ENCODE measurements at regions not wholly inside any gene's neighbourhood (a gene's known extent, or its start where the extent isn't known, plus 50 kb on each side); places are given as distances from the start of the nearest gene placed in this dataset.
A peak's percentile ranks its signal among the peaks of the same experiment; 100 is the strongest.

GRCh38 chr2:18380321-18380720 is 180.1 kb downstream of the RDH14 start:
- Histone ChIP-seq H3K4me3 (ENCODE audit: control insufficient read depth in 1 of 7, extremely low read depth in 1 of 7, insufficient read depth in 4 of 7, low read depth in 2 of 7, low read length in 6 of 7) (no peak overlapping the region), H3K36me3 (ENCODE audit: control insufficient read depth in 4 of 4, insufficient read depth in 4 of 4, low read length in 3 of 4) (no peaks in the 10 kb centered on the region), H3K27me3 (replicated peaks in 2 of 5; ENCODE audit: control insufficient read depth in 4 of 5, insufficient read depth in 5 of 5, low read length in 4 of 5) (peaks cover 0 to 21% (median 7%) of the 10 kb centered on the region in 5 experiments), H3K9me3 (ENCODE audit: control extremely low read depth in 1 of 5, control insufficient read depth in 4 of 5, insufficient read depth in 2 of 5, low read depth in 1 of 5, low read length in 4 of 5) (no peaks in the 10 kb centered on the region), H3K4me1 (ENCODE audit: control extremely low read depth in 1 of 4, control insufficient read depth in 4 of 4, insufficient read depth in 4 of 4, low read length in 3 of 4) (no peaks in the 10 kb centered on the region), H3K27ac (ENCODE audit: insufficient read depth in 1 of 2, low read depth in 1 of 2, low read length in 2 of 2, poor library complexity in 1 of 2, severe bottlenecking in 2 of 2) (no peak overlapping the region)
- 50% methylated on average over 1 of the region's 3 CpGs for WGBS (ENCODE audit: insufficient coverage)
- no peak for DNase-seq
- ChIA-PET CTCF (interaction anchor here (0.8 kb wide), 1 partner anchor 11 kb away, joined by 3 read pairs; no protein-coding TSS in a partner anchor), POLR2A (no interaction called here)

- CTCF ChIA-PET = interaction anchor here (0.8 kb wide), 1 partner anchor 12 kb away, joined by 3 read pairs; no protein-coding TSS in a partner anchor
- Histone ChIP-seq H3K4me1 (ENCODE audit: control extremely low read depth in 1 of 4, control insufficient read depth in 4 of 4, insufficient read depth in 4 of 4, low read length in 3 of 4) (no peaks in the 10 kb centered on the region), H3K36me3 (ENCODE audit: control insufficient read depth in 4 of 4, insufficient read depth in 4 of 4, low read length in 3 of 4) (no peaks in the 10 kb centered on the region), H3K27me3 (replicated peaks in 2 of 5; ENCODE audit: control insufficient read depth in 4 of 5, insufficient read depth in 5 of 5, low read length in 4 of 5) (peaks cover 0 to 21% (median 7%) of the 10 kb centered on the region in 5 experiments), H3K9me3 (ENCODE audit: control extremely low read depth in 1 of 5, control insufficient read depth in 4 of 5, insufficient read depth in 2 of 5, low read depth in 1 of 5, low read length in 4 of 5) (no peaks in the 10 kb centered on the region), H3K27ac (ENCODE audit: insufficient read depth in 1 of 2, low read depth in 1 of 2, low read length in 2 of 2, poor library complexity in 1 of 2, severe bottlenecking in 2 of 2) (no peak overlapping the region), H3K4me3 (ENCODE audit: control insufficient read depth in 1 of 7, extremely low read depth in 1 of 7, insufficient read depth in 4 of 7, low read depth in 2 of 7, low read length in 6 of 7) (no peak overlapping the region)
- WGBS (ENCODE audit: insufficient coverage) = 75% methylated on average over 7 of the region's 7 CpGs
- no peak for DNase-seq
- POLR2A ChIA-PET = no interaction called here
These were observed 180.6 kb downstream of the RDH14 start for GRCh38 chr2:18379870-18380269.

- DNase-seq = peak; percentile 23 to 51 (median 49)
- no peak overlapping the region for H3K27ac ChIP-seq (ENCODE audit: insufficient read depth in 1 of 2, low read depth in 1 of 2, low read length in 2 of 2, poor library complexity in 1 of 2, severe bottlenecking in 2 of 2)
These were observed 182.3 kb downstream of the RDH14 start for GRCh38 chr2:18378020-18378653.

GRCh38 chr2:18376936-18377335 is 183.5 kb downstream of the RDH14 start:
- Histone ChIP-seq H3K27me3 (replicated peaks in 2 of 5; ENCODE audit: control insufficient read depth in 4 of 5, insufficient read depth in 5 of 5, low read length in 4 of 5) (peaks cover 0 to 23% (median 4%) of the 10 kb centered on the region in 5 experiments), H3K9me3 (ENCODE audit: control extremely low read depth in 1 of 5, control insufficient read depth in 4 of 5, insufficient read depth in 2 of 5, low read depth in 1 of 5, low read length in 4 of 5) (no peaks in the 10 kb centered on the region), H3K4me3 (ENCODE audit: control insufficient read depth in 1 of 7, extremely low read depth in 1 of 7, insufficient read depth in 4 of 7, low read depth in 2 of 7, low read length in 6 of 7) (no peak overlapping the region), H3K36me3 (ENCODE audit: control insufficient read depth in 4 of 4, insufficient read depth in 4 of 4, low read length in 3 of 4) (no peaks in the 10 kb centered on the region), H3K27ac (ENCODE audit: insufficient read depth in 1 of 2, low read depth in 1 of 2, low read length in 2 of 2, poor library complexity in 1 of 2, severe bottlenecking in 2 of 2) (no peak overlapping the region), H3K4me1 (ENCODE audit: control extremely low read depth in 1 of 4, control insufficient read depth in 4 of 4, insufficient read depth in 4 of 4, low read length in 3 of 4) (no peaks in the 10 kb centered on the region)
- WGBS (ENCODE audit: insufficient coverage) = 100% methylated on average over 1 of the region's 4 CpGs
- ChIA-PET CTCF (interaction anchor here (1.8 kb wide), 1 partner anchor 525 kb away, joined by 5 read pairs; no protein-coding TSS in a partner anchor), POLR2A (no interaction called here)
- DNase-seq = no peak

More at GRCh38 chr2:18378020-18378653, 182.3 kb downstream of the RDH14 start:
- H3K36me3 ChIP-seq (ENCODE audit: control insufficient read depth in 4 of 4, insufficient read depth in 4 of 4, low read length in 3 of 4) = no peaks in the 10 kb centered on the region
- ChIA-PET POLR2A (no interaction called here), CTCF (interaction anchor here (0.7 to 2.2 kb wide), 5 partner anchors 9 to 528 kb away, joined by 3 to 7 read pairs (median 4); no protein-coding TSS in a partner anchor)
- H3K27me3 ChIP-seq (replicated peaks in 2 of 5; ENCODE audit: control insufficient read depth in 4 of 5, insufficient read depth in 5 of 5, low read length in 4 of 5) = peaks cover 0 to 21% (median 7%) of the 10 kb centered on the region in 5 experiments
- H3K4me3 ChIP-seq (ENCODE audit: control insufficient read depth in 1 of 7, extremely low read depth in 1 of 7, insufficient read depth in 4 of 7, low read depth in 2 of 7, low read length in 6 of 7) = no peak overlapping the region
- no peaks in the 10 kb centered on the region for H3K4me1 ChIP-seq (ENCODE audit: control extremely low read depth in 1 of 4, control insufficient read depth in 4 of 4, insufficient read depth in 4 of 4, low read length in 3 of 4)
- H3K9me3 ChIP-seq (ENCODE audit: control extremely low read depth in 1 of 5, control insufficient read depth in 4 of 5, insufficient read depth in 2 of 5, low read depth in 1 of 5, low read length in 4 of 5) = no peaks in the 10 kb centered on the region
- WGBS (ENCODE audit: insufficient coverage) = 8% methylated on average over 2 of the region's 4 CpGs

GRCh38 chr2:18373664-18374063 is 186.8 kb downstream of the RDH14 start:
- H3K27ac ChIP-seq (ENCODE audit: insufficient read depth in 1 of 2, low read depth in 1 of 2, low read length in 2 of 2, poor library complexity in 1 of 2, severe bottlenecking in 2 of 2) = no peak overlapping the region
- ChIA-PET CTCF (interaction anchor here (1.2 kb wide), 1 partner anchor 20 kb away, joined by 3 read pairs; no protein-coding TSS in a partner anchor), POLR2A (no interaction called here)
- WGBS (ENCODE audit: insufficient coverage) = 70% methylated on average over 2 of the region's 2 CpGs
- peaks cover 0 to 5% (median 0%) of the 10 kb centered on the region in 5 experiments for H3K27me3 ChIP-seq (replicated peaks in 2 of 5; ENCODE audit: control insufficient read depth in 4 of 5, insufficient read depth in 5 of 5, low read length in 4 of 5)
- DNase-seq = no peak
- H3K4me1 ChIP-seq (ENCODE audit: control extremely low read depth in 1 of 4, control insufficient read depth in 4 of 4, insufficient read depth in 4 of 4, low read length in 3 of 4) = no peaks in the 10 kb centered on the region
- no peaks in the 10 kb centered on the region for H3K9me3 ChIP-seq (ENCODE audit: control extremely low read depth in 1 of 5, control insufficient read depth in 4 of 5, insufficient read depth in 2 of 5, low read depth in 1 of 5, low read length in 4 of 5)
- no peaks in the 10 kb centered on the region for H3K36me3 ChIP-seq (ENCODE audit: control insufficient read depth in 4 of 4, insufficient read depth in 4 of 4, low read length in 3 of 4)
- no peak overlapping the region for H3K4me3 ChIP-seq (ENCODE audit: control insufficient read depth in 1 of 7, extremely low read depth in 1 of 7, insufficient read depth in 4 of 7, low read depth in 2 of 7, low read length in 6 of 7)

- ChIA-PET CTCF (no interaction called here), POLR2A (no interaction called here)
- Histone ChIP-seq H3K4me1 (ENCODE audit: control extremely low read depth in 1 of 4, control insufficient read depth in 4 of 4, insufficient read depth in 4 of 4, low read length in 3 of 4) (no peaks in the 10 kb centered on the region), H3K27me3 (replicated peaks in 2 of 5; ENCODE audit: control insufficient read depth in 4 of 5, insufficient read depth in 5 of 5, low read length in 4 of 5) (peaks cover 0 to 5% (median 0%) of the 10 kb centered on the region in 5 experiments), H3K27ac (ENCODE audit: insufficient read depth in 1 of 2, low read depth in 1 of 2, low read length in 2 of 2, poor library complexity in 1 of 2, severe bottlenecking in 2 of 2) (no peak overlapping the region), H3K36me3 (ENCODE audit: control insufficient read depth in 4 of 4, insufficient read depth in 4 of 4, low read length in 3 of 4) (no peaks in the 10 kb centered on the region), H3K4me3 (ENCODE audit: control insufficient read depth in 1 of 7, extremely low read depth in 1 of 7, insufficient read depth in 4 of 7, low read depth in 2 of 7, low read length in 6 of 7) (no peak overlapping the region), H3K9me3 (ENCODE audit: control extremely low read depth in 1 of 5, control insufficient read depth in 4 of 5, insufficient read depth in 2 of 5, low read depth in 1 of 5, low read length in 4 of 5) (no peaks in the 10 kb centered on the region)
- no CpG with 5 or more reads among the region's 1 CpG for WGBS (ENCODE audit: insufficient coverage)
- DNase-seq = no peak
These were observed 187.4 kb downstream of the RDH14 start for GRCh38 chr2:18373081-18373480.

- Histone ChIP-seq H3K4me1 (ENCODE audit: control extremely low read depth in 1 of 4, control insufficient read depth in 4 of 4, insufficient read depth in 4 of 4, low read length in 3 of 4) (no peaks in the 10 kb centered on the region), H3K27me3 (replicated peaks in 2 of 5; ENCODE audit: control insufficient read depth in 4 of 5, insufficient read depth in 5 of 5, low read length in 4 of 5) (peaks cover 0 to 5% (median 0%) of the 10 kb centered on the region in 5 experiments), H3K9me3 (ENCODE audit: control extremely low read depth in 1 of 5, control insufficient read depth in 4 of 5, insufficient read depth in 2 of 5, low read depth in 1 of 5, low read length in 4 of 5) (no peaks in the 10 kb centered on the region), H3K36me3 (ENCODE audit: control insufficient read depth in 4 of 4, insufficient read depth in 4 of 4, low read length in 3 of 4) (no peaks in the 10 kb centered on the region), H3K4me3 (ENCODE audit: control insufficient read depth in 1 of 7, extremely low read depth in 1 of 7, insufficient read depth in 4 of 7, low read depth in 2 of 7, low read length in 6 of 7) (no peak overlapping the region), H3K27ac (ENCODE audit: insufficient read depth in 1 of 2, low read depth in 1 of 2, low read length in 2 of 2, poor library complexity in 1 of 2, severe bottlenecking in 2 of 2) (no peak overlapping the region)
- POLR2A ChIA-PET = no interaction called here
- DNase-seq = no peak
- CTCF ChIA-PET = no interaction called here
These were observed 187.8 kb downstream of the RDH14 start for GRCh38 chr2:18372641-18373040.
